ENCODE measurements at regions not wholly inside any gene's neighbourhood (a gene's known extent, or its start where the extent isn't known, plus 50 kb on each side); places are given as distances from the start of the nearest gene placed in this dataset.

DNA sequence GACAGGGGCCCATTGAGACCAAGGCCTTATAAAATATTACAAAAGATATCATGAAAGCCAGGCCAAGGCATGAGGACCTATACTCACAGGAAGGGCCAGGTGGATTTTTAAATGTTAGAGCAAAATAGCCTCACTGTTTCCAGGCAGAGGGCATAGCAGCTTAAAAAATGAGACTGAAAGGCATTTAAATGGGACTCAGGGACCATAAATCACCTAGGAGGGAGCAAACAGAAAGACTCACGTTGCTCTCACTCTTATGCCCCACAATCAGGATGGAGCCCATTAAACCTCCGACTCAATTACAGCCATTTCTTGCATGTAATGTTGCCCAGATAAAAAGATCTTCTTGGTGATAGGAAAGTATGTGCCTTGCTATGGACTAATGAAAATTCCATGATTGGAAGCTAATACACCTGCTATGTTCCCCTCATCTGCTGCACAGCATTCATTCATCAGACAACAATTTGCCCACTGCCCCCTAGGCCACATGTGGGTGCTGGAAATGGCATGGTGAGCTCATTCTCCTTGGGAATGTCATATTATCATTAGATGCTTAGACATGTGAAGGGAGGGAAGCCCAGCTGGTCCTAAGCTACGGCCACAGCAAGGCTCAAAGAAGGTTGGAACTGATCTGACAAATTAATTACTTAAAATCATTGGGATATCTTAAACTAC lies 128.6 kb upstream of the GRIA1 start:
- POLR2A ChIA-PET: no interaction called here
- Histone ChIP-seq H3K27ac (ENCODE audit: low read depth, low read length) (no peak overlapping the region), H3K27me3 (ENCODE audit: insufficient read depth, low read length) (no peaks in the 10 kb centered on the region), H4K20me1 (ENCODE audit: insufficient read depth) (no peaks in the 10 kb centered on the region; the same call in 1 of the 2 replicates), H3K36me3 (ENCODE audit: control insufficient read depth in 1 of 2, insufficient read depth in 2 of 2, low read length in 2 of 2) (no peaks in the 10 kb centered on the region), H2AFZ (ENCODE audit: low read depth, low read length, poor library complexity, severe bottlenecking) (no peak overlapping the region), H3K4me1 (ENCODE audit: control insufficient read depth in 1 of 2, insufficient read depth in 2 of 2, low read length in 2 of 2) (no peaks in the 10 kb centered on the region), H3K9me2 (ENCODE audit: insufficient read depth) (no peaks in the 10 kb centered on the region), H3K9me3 (ENCODE audit: control insufficient read depth in 1 of 2, insufficient read depth in 1 of 2, low read depth in 1 of 2, low read length in 2 of 2) (no peaks in the 10 kb centered on the region), H3K4me3 (replicated peaks in 1 of 2; ENCODE audit: low read depth in 1 of 2, low read length in 2 of 2) (no peak overlapping the region), H3K9ac (ENCODE audit: low read length) (no peak overlapping the region), H3K4me2 (ENCODE audit: low read length) (no peak overlapping the region), H3K79me2 (ENCODE audit: insufficient read depth, low read length) (no peaks in the 10 kb centered on the region)
- no TSS peak for BruUV-seq (replicated peaks)
- RAD21 ChIA-PET (ENCODE audit: low non-redundant PET in 1 of 2, low total read pairs in 2 of 2, uncharacterized antibody in 2 of 2, unreplicated experiment in 2 of 2): no interaction called here
- TF ChIP-seq POLR2A (IDR thresholded peaks at IDR 0.05; ENCODE audit: borderline replicate concordance, extremely low read depth, insufficient read depth, insufficient read length): no peak
- TF ChIP-seq EZH2phosphoT487 (IDR thresholded peaks at IDR 0.05; ENCODE audit: borderline replicate concordance): no peak
- intact Hi-C loops (cut with micrococcal nuclease): no loop called here
- CTCF ChIA-PET: no interaction called here
- DNase-seq (ENCODE audit: low read depth, low spot score): no peak
- no peak for ATAC-seq

GRCh38 chr5:153365547-153365946 lies 124.9 kb upstream of the GRIA1 start:
- no peaks in the 10 kb centered on the region for H3K79me2 ChIP-seq (ENCODE audit: insufficient read depth, low read length)
- no peaks in the 10 kb centered on the region for H3K4me1 ChIP-seq (ENCODE audit: control insufficient read depth in 1 of 2, insufficient read depth in 2 of 2, low read length in 2 of 2)
- intact Hi-C loops (cut with micrococcal nuclease): no loop called here
- H3K4me2 ChIP-seq (ENCODE audit: low read length): no peak overlapping the region
- H3K9me2 ChIP-seq (ENCODE audit: insufficient read depth): no peaks in the 10 kb centered on the region
- no peaks in the 10 kb centered on the region; the same call in 1 of the 2 replicates for H4K20me1 ChIP-seq (ENCODE audit: insufficient read depth)
- TF ChIP-seq POLR2A (IDR thresholded peaks at IDR 0.05; ENCODE audit: borderline replicate concordance, extremely low read depth, insufficient read depth, insufficient read length) (no peak), YY1 (IDR thresholded peaks at IDR 0.05; ENCODE audit: extremely low read depth, insufficient replicate concordance, low read depth, low read length) (no peak), JUND (IDR thresholded peaks at IDR 0.05) (no peak), FOSL1 (IDR thresholded peaks at IDR 0.05; ENCODE audit: low read depth) (no peak), ZFX (IDR thresholded peaks at IDR 0.05) (no peak), CEBPB (IDR thresholded peaks at IDR 0.05; ENCODE audit: low read depth) (no peak), EZH2phosphoT487 (IDR thresholded peaks at IDR 0.05; ENCODE audit: borderline replicate concordance) (no peak), ZNF274 (IDR thresholded peaks at IDR 0.05; ENCODE audit: low read depth, low read length) (no peak), MAX (IDR thresholded peaks at IDR 0.05) (no peak), TCF7L2 (IDR thresholded peaks at IDR 0.05; ENCODE audit: borderline replicate concordance, extremely low read depth, insufficient read depth, insufficient read length) (no peak)
- TF ChIP-seq, protein P1, sequence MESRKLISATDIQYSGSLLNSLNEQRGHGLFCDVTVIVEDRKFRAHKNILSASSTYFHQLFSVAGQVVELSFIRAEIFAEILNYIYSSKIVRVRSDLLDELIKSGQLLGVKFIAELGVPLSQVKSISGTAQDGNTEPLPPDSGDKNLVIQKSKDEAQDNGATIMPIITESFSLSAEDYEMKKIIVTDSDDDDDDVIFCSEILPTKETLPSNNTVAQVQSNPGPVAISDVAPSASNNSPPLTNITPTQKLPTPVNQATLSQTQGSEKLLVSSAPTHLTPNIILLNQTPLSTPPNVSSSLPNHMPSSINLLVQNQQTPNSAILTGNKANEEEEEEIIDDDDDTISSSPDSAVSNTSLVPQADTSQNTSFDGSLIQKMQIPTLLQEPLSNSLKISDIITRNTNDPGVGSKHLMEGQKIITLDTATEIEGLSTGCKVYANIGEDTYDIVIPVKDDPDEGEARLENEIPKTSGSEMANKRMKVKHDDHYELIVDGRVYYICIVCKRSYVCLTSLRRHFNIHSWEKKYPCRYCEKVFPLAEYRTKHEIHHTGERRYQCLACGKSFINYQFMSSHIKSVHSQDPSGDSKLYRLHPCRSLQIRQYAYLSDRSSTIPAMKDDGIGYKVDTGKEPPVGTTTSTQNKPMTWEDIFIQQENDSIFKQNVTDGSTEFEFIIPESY (IDR thresholded peaks at IDR 0.05; ENCODE audit: extremely low read depth, insufficient replicate concordance, low read length): no peak
- TF ChIP-seq, protein P2, sequence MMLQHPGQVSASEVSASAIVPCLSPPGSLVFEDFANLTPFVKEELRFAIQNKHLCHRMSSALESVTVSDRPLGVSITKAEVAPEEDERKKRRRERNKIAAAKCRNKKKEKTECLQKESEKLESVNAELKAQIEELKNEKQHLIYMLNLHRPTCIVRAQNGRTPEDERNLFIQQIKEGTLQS (IDR thresholded peaks at IDR 0.05): no peak
- H2AFZ ChIP-seq (ENCODE audit: low read depth, low read length, poor library complexity, severe bottlenecking): no peak overlapping the region
- no peak overlapping the region for H3K9ac ChIP-seq (ENCODE audit: low read length)
- H3K4me3 ChIP-seq (replicated peaks in 1 of 2; ENCODE audit: low read depth in 1 of 2, low read length in 2 of 2): no peak overlapping the region
- ChIA-PET RAD21 (ENCODE audit: low non-redundant PET in 1 of 2, low total read pairs in 2 of 2, uncharacterized antibody in 2 of 2, unreplicated experiment in 2 of 2) (no interaction called here), CTCF (no interaction called here), POLR2A (no interaction called here)
- no TSS peak for BruUV-seq (replicated peaks)
- ATAC-seq (no peak), DNase-seq (ENCODE audit: low read depth, low spot score) (no peak)
- H3K27me3 ChIP-seq (ENCODE audit: insufficient read depth, low read length): no peaks in the 10 kb centered on the region
- no peaks in the 10 kb centered on the region for H3K36me3 ChIP-seq (ENCODE audit: control insufficient read depth in 1 of 2, insufficient read depth in 2 of 2, low read length in 2 of 2)
- H3K27ac ChIP-seq (ENCODE audit: low read depth, low read length): no peak overlapping the region
- no peaks in the 10 kb centered on the region for H3K9me3 ChIP-seq (ENCODE audit: control insufficient read depth in 1 of 2, insufficient read depth in 1 of 2, low read depth in 1 of 2, low read length in 2 of 2)
